Endothelial cell of umbilical vein (primary cell): ENCODE measurements at regions not wholly inside any gene's neighbourhood (a gene's known extent, or its start where the extent isn't known, plus 50 kb on each side); places are given as distances from the start of the nearest gene placed in this dataset.

Experiments used
- BruUV-seq: library from RNA; stranded (reverse); fragments of 400-500 nt; replicated peaks from 2 replicates; lab custom pipeline; 2021; lab: Mats Ljungman, UMichigan
- CTCF ChIA-PET: fragments of 300-600, 350-600 bp; sonication (Branson Sonifier 250); formaldehyde crosslinking; loops from one replicate; lab custom pipeline; 2021; ENCODE audit warnings: antibody characterized with exemption, inconsistent platforms; lab: Charles Lee
- POLR2A ChIA-PET: fragments of 300-600, 350-600 bp; sonication (Branson Sonifier 250); formaldehyde crosslinking; loops from one replicate; lab custom pipeline; 2021; ENCODE audit warnings: antibody characterized with exemption, inconsistent platforms; lab: Charles Lee
- DNase-seq: peaks from one replicate; pipeline ENCODE4 v3.0.0-alpha.2; 2011; ENCODE audit warnings: low read depth, low spot score
- FAIRE-seq: peaks from 2 replicates; lab custom pipeline; 2011; peaks lifted over from hg19 to GRCh38; lab: Jason Lieb, UNC
- H2AFZ ChIP-seq: 2 replicates; pipeline ENCODE4 v1.6.0; 2012; ENCODE audit warnings: low read depth, low read length, control low read depth, inconsistent platforms
- H3K27ac ChIP-seq: 2 replicates; pipeline ENCODE4 v1.5.1; 2011; ENCODE audit warnings: low read depth, mild to moderate bottlenecking, control low read depth, low read length, moderate library complexity; ENCODE audit not compliant: insufficient read depth
- H3K27me3 ChIP-seq, 2 experiments: 2 replicates each; pipeline versions ENCODE4 v1.6.0 to v1.6.1; 2011; ENCODE audit warnings: low read length in 2 of 2, mixed read lengths in 1 of 2; ENCODE audit not compliant: control insufficient read depth in 2 of 2, insufficient read depth in 2 of 2
- H3K36me3 ChIP-seq, 2 experiments: 2 replicates in 1 of 2; 3 replicates in 1 of 2; pipeline ENCODE4 v1.5.1; 2011; ENCODE audit warnings: low read length in 2 of 2, mild to moderate bottlenecking in 1 of 2, moderate library complexity in 1 of 2; ENCODE audit not compliant: control insufficient read depth in 2 of 2, insufficient read depth in 2 of 2; ENCODE audit errors: extremely low read depth in 1 of 2
- H3K4me1 ChIP-seq: 3 replicates; pipeline ENCODE4 v1.5.1; 2011; ENCODE audit warnings: mild to moderate bottlenecking, low read length; ENCODE audit not compliant: control insufficient read depth, insufficient read depth; ENCODE audit errors: extremely low read depth
- H3K4me2 ChIP-seq: 2 replicates; pipeline ENCODE4 v1.6.1; 2011; ENCODE audit warnings: low read length, control low read depth, mixed read lengths; ENCODE audit not compliant: insufficient read depth
- H3K4me3 ChIP-seq, 3 experiments: fragments of 200-600 bp in 1 of 3; sonication (generic), shearing (Covaris generic) in 1 of 3; replicated peaks in 1 of 3; 2 replicates each; pipeline ENCODE4 v1.5.1; 2011 to 2016; ENCODE audit warnings: control low read depth in 3 of 3, low read length in 3 of 3, mild to moderate bottlenecking in 2 of 3, inconsistent platforms in 1 of 3, low read depth in 1 of 3, moderate library complexity in 1 of 3; ENCODE audit not compliant: insufficient read depth in 1 of 3
- H3K79me2 ChIP-seq: 2 replicates; pipeline ENCODE4 v1.6.0; 2012; ENCODE audit warnings: low read length, inconsistent platforms; ENCODE audit not compliant: control insufficient read depth, insufficient read depth
- H3K9ac ChIP-seq: replicated peaks from 2 replicates; pipeline ENCODE3; 2011; ENCODE audit warnings: low read length, control low read depth; ENCODE audit not compliant: insufficient read depth; ENCODE audit errors: extremely low read depth
- H3K9me1 ChIP-seq: replicated peaks from 3 replicates; pipeline ENCODE4 v1.6.0; 2011; ENCODE audit warnings: mild to moderate bottlenecking, low read length; ENCODE audit not compliant: control insufficient read depth, insufficient read depth; ENCODE audit errors: extremely low read depth
- H3K9me3 ChIP-seq: replicated peaks from 2 replicates; pipeline ENCODE4 v1.5.1; 2012; ENCODE audit warnings: low read length, inconsistent platforms; ENCODE audit not compliant: control insufficient read depth, insufficient read depth
- H4K20me1 ChIP-seq: replicated peaks from 2 replicates; pipeline ENCODE3; 2011; ENCODE audit warnings: mild to moderate bottlenecking, low read length; ENCODE audit not compliant: control insufficient read depth, insufficient read depth; ENCODE audit errors: extremely low read depth
- EZH2 ChIP-seq: IDR thresholded peaks from 2 replicates; pipeline ENCODE4 v1.6.1; 2012; ENCODE audit warnings: borderline replicate concordance, low read depth, mild to moderate bottlenecking, moderate library complexity, low read length, inconsistent platforms; ENCODE audit not compliant: severe bottlenecking
- FOS ChIP-seq: IDR thresholded peaks from 2 replicates; pipeline ENCODE4 v1.6.1; 2011; ENCODE audit warnings: mild to moderate bottlenecking, low read length, moderate library complexity, borderline replicate concordance; ENCODE audit not compliant: insufficient read depth
- GATA2 ChIP-seq: IDR thresholded peaks from 2 replicates; pipeline ENCODE4 v1.7.0; 2011; ENCODE audit warnings: low read depth, mild to moderate bottlenecking, moderate library complexity, mixed read lengths, low read length; ENCODE audit not compliant: insufficient read length, insufficient read depth
- JUN ChIP-seq: IDR thresholded peaks from 2 replicates; pipeline ENCODE4 v1.6.1; 2011; ENCODE audit warnings: borderline replicate concordance, low read depth; ENCODE audit not compliant: insufficient read length, insufficient read depth
- MYC ChIP-seq: IDR thresholded peaks from one replicate; pipeline ENCODE4 v1.6.1; 2011; ENCODE audit warnings: mild to moderate bottlenecking, low read depth, low read length
- POLR2A ChIP-seq: IDR thresholded peaks from 2 replicates; pipeline ENCODE4 v1.6.1; 2012; ENCODE audit warnings: low read depth, mild to moderate bottlenecking, control low read depth, low read length
- POLR2AphosphoS5 ChIP-seq: IDR thresholded peaks from 2 replicates; pipeline ENCODE4 v1.6.1; 2012; ENCODE audit warnings: low read depth, mild to moderate bottlenecking, control low read depth, low read length, moderate library complexity; ENCODE audit not compliant: insufficient read depth
- dilution Hi-C: fragments of 300-500 bp; cut with MboI; formaldehyde crosslinking; loops from one replicate; pipeline ENCODE4 v1.15.0; 2019; ENCODE audit warnings: low sequenced_read_pairs; ENCODE audit not compliant: extremely low pct_ligation_motif_present
- intact Hi-C: fragments of 100-400 bp; cut with micrococcal nuclease; formaldehyde crosslinking; loops from one replicate; pipeline ENCODE4 v1.10.0; 2022

DNA sequence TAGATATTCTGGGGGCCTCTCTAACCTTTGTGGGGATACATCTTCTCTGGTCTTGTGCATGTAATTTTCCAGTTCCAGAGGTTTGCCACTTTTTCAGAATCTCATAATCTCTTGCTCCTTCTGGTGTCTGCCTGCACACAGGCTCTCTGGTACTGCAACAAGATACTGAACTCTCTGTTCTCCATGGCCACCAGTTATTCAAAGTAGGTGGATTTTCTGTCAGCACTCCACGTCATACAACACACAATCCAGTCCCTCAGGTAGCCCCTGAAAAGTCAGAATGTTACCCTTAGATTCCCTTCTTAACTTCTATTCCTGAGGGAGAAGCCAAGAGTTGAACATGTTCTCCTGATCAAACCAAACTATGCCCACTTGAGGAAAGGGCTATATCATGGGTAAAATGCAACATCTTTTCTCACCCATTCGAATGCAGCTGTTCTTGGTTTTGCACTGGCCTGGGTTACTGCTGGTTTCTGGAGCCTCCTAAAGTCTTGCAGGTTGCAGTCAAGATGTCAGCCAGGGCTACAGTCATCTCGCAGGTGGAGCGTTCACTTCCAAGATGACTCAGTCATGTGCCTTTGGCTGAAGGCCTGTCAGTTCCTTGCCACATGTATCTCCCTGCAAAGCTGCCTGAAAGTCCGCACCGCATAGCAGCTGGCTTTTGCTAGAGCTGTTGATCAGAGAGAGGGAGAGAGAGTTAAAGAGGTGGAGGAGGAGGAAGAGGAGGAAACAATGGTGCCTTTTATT lies 57.7 kb upstream of the TUBA3C start:
- ChIA-PET CTCF (no interaction called here), POLR2A (no interaction called here)
- no peaks in the 10 kb centered on the region for H3K9me1 ChIP-seq
- TF ChIP-seq POLR2A = no peak
- no peak for TF ChIP-seq MYC
- no peak for TF ChIP-seq EZH2
- TF ChIP-seq POLR2AphosphoS5 = no peak
- no peak for TF ChIP-seq GATA2
- no peak for TF ChIP-seq JUN
- TF ChIP-seq FOS = no peak
- BruUV-seq = no TSS peak
- FAIRE-seq = no peak
- H3K9me3 ChIP-seq = peaks cover 6% of the 10 kb centered on the region
- dilution Hi-C loops (no loop called here), intact Hi-C loops (no loop called here)
- no peaks in the 10 kb centered on the region for H3K36me3 ChIP-seq
- H3K4me1 ChIP-seq = no peaks in the 10 kb centered on the region
- no peak overlapping the region for H3K4me3 ChIP-seq
- no peak overlapping the region for H3K4me2 ChIP-seq
- no peaks in the 10 kb centered on the region for H3K79me2 ChIP-seq
- DNase-seq = no peak
- no peak overlapping the region for H3K9ac ChIP-seq
- no peaks in the 10 kb centered on the region for H4K20me1 ChIP-seq
- H3K27ac ChIP-seq = no peak overlapping the region
- H3K27me3 ChIP-seq = no peaks in the 10 kb centered on the region
- no peak overlapping the region for H2AFZ ChIP-seq
